Progenitor cell of endocrine pancreas (in vitro differentiated cells): ENCODE measurements at regions not wholly inside any gene's neighbourhood (a gene's known extent, or its start where the extent isn't known, plus 50 kb on each side); places are given as distances from the start of the nearest gene placed in this dataset.

Source experiments
- DNase-seq: peaks from one replicate; pipeline ENCODE4 v3.0.0; 2021; ENCODE audit warnings: low spot score; ENCODE audit not compliant: unreplicated experiment
- H3K27ac Mint-ChIP-seq: 2 replicates; pipeline ENCODE4 v1.8.0; 2021; ENCODE audit warnings: mild to moderate bottlenecking, moderate library complexity, mixed read lengths
- H3K27me3 Mint-ChIP-seq: 2 replicates; pipeline ENCODE4 v1.8.0; 2021; ENCODE audit warnings: mixed read lengths
- H3K36me3 Mint-ChIP-seq: 2 replicates; pipeline ENCODE4 v1.8.0; 2022; ENCODE audit warnings: mixed read lengths; ENCODE audit not compliant: insufficient read depth
- H3K4me1 Mint-ChIP-seq: 2 replicates; pipeline ENCODE4 v1.8.0; 2021; ENCODE audit warnings: low read depth, mixed read lengths
- H3K4me3 Mint-ChIP-seq: 2 replicates; pipeline ENCODE4 v1.8.0; 2021; ENCODE audit warnings: low read depth, mild to moderate bottlenecking, moderate library complexity, mixed read lengths
- H3K9me3 Mint-ChIP-seq: 2 replicates; pipeline ENCODE4 v1.8.0; 2021; ENCODE audit warnings: low read depth, mixed read lengths
- TF ChIP-seq, protein P1 (sequence below): fragments of 200-600 bp; sonication (generic); IDR thresholded peaks from one replicate; pipeline ENCODE4 v1.5.0; 2021; ENCODE audit warnings: antibody characterized with exemption, mild to moderate bottlenecking; ENCODE audit not compliant: unreplicated experiment

DNA sequence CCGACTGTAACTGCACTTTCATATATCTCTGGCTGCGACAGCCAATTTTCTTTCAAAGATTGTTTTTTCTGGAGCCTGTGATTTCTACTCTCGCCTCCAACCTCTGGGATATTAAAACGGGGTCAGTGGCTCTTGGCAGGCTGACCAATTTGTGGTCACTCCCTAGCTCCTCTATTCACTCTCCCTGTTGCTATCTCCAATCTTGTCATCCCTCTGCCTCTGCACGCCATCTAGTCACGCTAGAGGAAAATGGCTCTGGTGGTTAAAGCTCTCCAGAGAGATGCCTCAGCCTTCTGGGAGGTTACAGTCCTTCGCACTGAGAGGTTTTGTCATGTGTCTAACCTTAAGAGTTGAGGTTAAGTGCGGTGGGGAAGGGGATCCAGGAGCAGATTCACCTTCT lies 59.8 kb upstream of the CISTR start:
- TF ChIP-seq, protein P1, sequence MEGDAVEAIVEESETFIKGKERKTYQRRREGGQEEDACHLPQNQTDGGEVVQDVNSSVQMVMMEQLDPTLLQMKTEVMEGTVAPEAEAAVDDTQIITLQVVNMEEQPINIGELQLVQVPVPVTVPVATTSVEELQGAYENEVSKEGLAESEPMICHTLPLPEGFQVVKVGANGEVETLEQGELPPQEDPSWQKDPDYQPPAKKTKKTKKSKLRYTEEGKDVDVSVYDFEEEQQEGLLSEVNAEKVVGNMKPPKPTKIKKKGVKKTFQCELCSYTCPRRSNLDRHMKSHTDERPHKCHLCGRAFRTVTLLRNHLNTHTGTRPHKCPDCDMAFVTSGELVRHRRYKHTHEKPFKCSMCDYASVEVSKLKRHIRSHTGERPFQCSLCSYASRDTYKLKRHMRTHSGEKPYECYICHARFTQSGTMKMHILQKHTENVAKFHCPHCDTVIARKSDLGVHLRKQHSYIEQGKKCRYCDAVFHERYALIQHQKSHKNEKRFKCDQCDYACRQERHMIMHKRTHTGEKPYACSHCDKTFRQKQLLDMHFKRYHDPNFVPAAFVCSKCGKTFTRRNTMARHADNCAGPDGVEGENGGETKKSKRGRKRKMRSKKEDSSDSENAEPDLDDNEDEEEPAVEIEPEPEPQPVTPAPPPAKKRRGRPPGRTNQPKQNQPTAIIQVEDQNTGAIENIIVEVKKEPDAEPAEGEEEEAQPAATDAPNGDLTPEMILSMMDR: no peak
- no peaks in the 10 kb centered on the region for H3K36me3 Mint-ChIP-seq
- H3K27ac Mint-ChIP-seq: no peak overlapping the region

DNA sequence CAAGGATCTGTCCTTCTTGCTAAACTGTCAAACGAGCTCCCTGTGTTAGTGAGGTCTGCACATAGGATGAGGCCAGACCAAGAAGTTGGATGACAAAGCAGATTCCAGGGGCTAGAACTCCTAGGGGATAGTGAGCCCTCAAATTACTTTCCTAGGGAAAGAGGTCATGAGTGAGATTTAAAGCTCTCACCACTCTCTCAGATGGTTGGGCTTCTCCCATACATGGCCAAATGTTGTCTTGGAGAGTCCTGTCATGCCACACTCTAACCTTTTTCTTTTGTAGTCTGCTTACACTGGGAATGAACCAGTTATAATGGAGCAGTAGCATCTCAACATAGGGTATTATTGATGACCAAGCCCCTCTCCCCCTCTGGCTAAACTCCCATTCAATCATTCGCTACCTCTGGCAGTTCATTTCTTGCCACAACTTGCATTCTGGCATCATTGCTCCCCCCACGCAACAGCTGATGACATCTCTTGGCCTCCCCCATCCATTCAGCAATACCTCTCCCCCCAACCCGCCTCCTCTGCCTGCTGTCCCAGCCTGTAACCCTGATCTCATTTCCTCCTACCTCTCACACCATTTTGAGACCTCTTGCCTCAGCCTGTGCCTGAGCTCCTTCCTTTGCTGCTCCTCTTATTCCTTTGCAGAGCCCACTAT lies 64.7 kb upstream of the CISTR start:
- Mint-ChIP-seq H3K27me3 (peaks cover 57% of the 10 kb centered on the region), H3K27ac (no peak overlapping the region), H3K4me1 (no peaks in the 10 kb centered on the region), H3K9me3 (no peaks in the 10 kb centered on the region), H3K36me3 (no peaks in the 10 kb centered on the region), H3K4me3 (no peak overlapping the region)
- DNase-seq: no peak
- TF ChIP-seq, protein P1: no peak

More for the DNA sequence above, 59.8 kb upstream of the CISTR start:
- no peaks in the 10 kb centered on the region for H3K9me3 Mint-ChIP-seq
- H3K4me3 Mint-ChIP-seq: no peak overlapping the region
- H3K4me1 Mint-ChIP-seq: no peaks in the 10 kb centered on the region
- DNase-seq: no peak
- H3K27me3 Mint-ChIP-seq: peaks cover 29% of the 10 kb centered on the region

DNA sequence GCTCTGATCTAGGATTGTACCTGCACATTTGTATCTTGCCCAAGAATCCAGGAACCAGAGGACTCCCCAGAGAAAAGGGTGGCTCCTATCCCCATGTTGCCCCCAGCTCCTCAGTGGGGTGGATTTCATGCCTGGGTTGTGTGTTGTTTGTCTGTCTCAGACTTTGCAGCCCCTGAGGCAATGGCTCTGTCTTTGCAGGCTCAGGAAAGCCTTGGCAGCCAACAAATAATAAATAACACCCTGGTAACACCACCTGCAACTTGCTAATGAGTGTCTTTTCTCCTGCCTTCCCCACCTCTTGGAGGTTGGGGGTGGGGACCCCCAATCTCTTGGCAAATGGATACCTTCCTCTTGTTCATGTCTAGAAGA lies 65.2 kb upstream of the CISTR start:
- Mint-ChIP-seq H3K36me3 (no peaks in the 10 kb centered on the region), H3K27me3 (peaks cover 62% of the 10 kb centered on the region), H3K9me3 (no peaks in the 10 kb centered on the region), H3K27ac (no peak overlapping the region), H3K4me3 (no peak overlapping the region), H3K4me1 (no peaks in the 10 kb centered on the region)
- TF ChIP-seq, protein P1: no peak
- DNase-seq: no peak

DNA sequence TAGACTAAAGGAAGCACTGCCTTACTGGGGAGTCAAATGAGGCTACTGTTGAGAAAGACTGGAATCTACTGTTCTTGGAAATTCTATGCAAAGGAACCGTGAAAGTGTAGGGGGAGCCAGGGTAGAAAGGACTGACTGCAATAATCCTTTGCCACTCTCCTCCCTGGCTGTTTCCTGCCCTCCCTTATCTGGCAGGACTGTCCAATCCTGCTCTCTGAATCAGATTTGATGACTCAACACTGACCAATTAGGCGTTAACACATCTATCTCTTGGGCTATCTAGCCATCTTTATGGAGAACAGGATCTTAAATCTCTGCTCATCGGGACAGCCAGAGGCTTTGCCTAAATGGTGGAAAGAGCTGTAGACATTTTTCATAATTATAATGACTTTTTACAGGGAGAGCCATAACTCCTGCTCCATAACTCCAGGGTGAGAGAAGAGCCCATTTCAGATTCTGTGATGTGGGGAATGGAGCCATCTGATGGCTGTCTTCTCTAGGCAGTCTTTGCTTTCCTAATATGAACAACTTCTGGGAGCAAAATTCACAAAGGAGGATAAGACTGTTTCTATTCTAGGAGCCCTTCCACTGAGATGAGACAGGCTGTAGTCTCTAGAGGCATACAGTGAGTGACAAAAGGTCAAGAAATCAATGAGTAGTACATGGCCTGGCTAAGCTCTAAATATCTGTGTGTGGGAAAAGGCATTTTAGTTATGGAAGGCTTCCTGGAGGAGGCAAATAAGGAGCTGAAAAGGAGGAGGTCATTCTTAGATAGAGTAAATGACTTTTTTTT lies 68.9 kb upstream of the CISTR start:
- H3K4me3 Mint-ChIP-seq: no peak overlapping the region
- H3K27me3 Mint-ChIP-seq: peaks cover 62% of the 10 kb centered on the region
- peaks cover 9% of the 10 kb centered on the region for H3K4me1 Mint-ChIP-seq
- TF ChIP-seq, protein P1: no peak
- H3K9me3 Mint-ChIP-seq: no peaks in the 10 kb centered on the region
- no peak overlapping the region for H3K27ac Mint-ChIP-seq
- no peak for DNase-seq
- H3K36me3 Mint-ChIP-seq: no peaks in the 10 kb centered on the region

DNA sequence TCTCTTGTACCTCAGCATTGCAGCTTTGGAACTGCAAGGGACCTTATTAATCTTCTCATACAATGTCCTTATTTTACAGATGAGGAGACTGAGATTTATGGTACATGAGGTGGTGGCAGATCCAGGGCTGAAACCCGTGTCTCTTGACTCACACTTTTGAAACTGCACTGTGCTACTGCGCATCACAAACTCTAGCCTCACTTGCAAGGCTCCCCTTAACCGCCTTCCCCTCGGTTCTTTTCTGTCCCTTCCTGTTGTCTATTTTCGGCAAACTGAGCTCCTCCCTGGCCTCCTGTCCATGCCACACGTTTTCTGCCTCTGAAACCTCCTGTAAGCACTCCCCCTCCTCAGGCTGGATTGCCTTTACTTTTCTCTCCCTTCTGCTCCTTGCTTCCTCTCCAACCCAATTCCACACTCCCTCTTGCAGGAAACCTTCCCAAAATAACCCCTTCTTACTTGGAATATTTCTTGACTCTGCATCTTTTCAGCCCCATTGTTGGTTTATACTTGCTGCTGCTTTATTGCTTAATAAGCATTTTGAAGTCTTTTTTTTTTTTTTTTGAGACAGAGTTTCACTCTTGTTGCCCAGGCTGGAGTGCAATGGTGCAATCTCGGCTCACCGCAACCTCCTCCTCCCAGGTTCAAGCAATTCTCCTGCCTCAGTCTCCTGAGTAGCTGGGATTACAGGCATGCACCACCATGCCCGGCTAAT lies 72.4 kb upstream of the CISTR start:
- Mint-ChIP-seq H3K27ac (no peak overlapping the region), H3K4me3 (no peak overlapping the region), H3K4me1 (peaks cover 12% of the 10 kb centered on the region), H3K9me3 (no peaks in the 10 kb centered on the region), H3K36me3 (no peaks in the 10 kb centered on the region), H3K27me3 (peaks cover 32% of the 10 kb centered on the region)
- TF ChIP-seq, protein P1: no peak
- DNase-seq: no peak
